Peyer's patch (tissue), 4 donors: ENCODE measurements at regions not wholly inside any gene's neighbourhood (a gene's known extent, or its start where the extent isn't known, plus 50 kb on each side); places are given as distances from the start of the nearest gene placed in this dataset.

Experiments
- CTCF ChIP-seq, 6 experiments: fragments of 450-650 bp in 4 of 6; fragments of 200-600 bp in 2 of 6; sonication (generic) in 1 of 6; IDR thresholded peaks; one replicate each; pipeline ENCODE4 v1.5.1; 2017 to 2019; ENCODE audit warnings: antibody characterized with exemption in 6 of 6, mild to moderate bottlenecking in 3 of 6, moderate library complexity in 1 of 6
- POLR2A ChIP-seq, 2 donors: fragments of 450-650 bp; IDR thresholded peaks; one replicate each; pipeline ENCODE4 v1.5.1; 2017; ENCODE audit warnings: antibody characterized with exemption in 2 of 2, mild to moderate bottlenecking in 2 of 2, moderate library complexity in 2 of 2

GRCh38 chr2:226623587-226624368 lies 175.8 kb downstream of the IRS1 start:
- TF ChIP-seq CTCF (IDR thresholded peaks at IDR 0.05) = no peak
- no peak for TF ChIP-seq POLR2A (IDR thresholded peaks at IDR 0.05)
